Mesendoderm (in vitro differentiated cells): ENCODE measurements at regions not wholly inside any gene's neighbourhood (a gene's known extent, or its start where the extent isn't known, plus 50 kb on each side); places are given as distances from the start of the nearest gene placed in this dataset.

Experiments used
- DNase-seq: peaks from one replicate; pipeline ENCODE4 v3.0.0; 2013
- H2AK5ac ChIP-seq: 2 replicates; pipeline ENCODE4 v1.6.1; 2013; ENCODE audit warnings: low read length, inconsistent platforms
- H2BK120ac ChIP-seq: 2 replicates; pipeline ENCODE4 v1.6.1; 2013; ENCODE audit warnings: low read depth, mild to moderate bottlenecking, low read length, moderate library complexity, mixed read lengths
- H2BK15ac ChIP-seq: replicated peaks from 2 replicates; pipeline ENCODE4 v1.6.1; 2013; ENCODE audit warnings: low read depth, mild to moderate bottlenecking, moderate library complexity
- H2BK5ac ChIP-seq: 2 replicates; pipeline ENCODE4 v1.6.1; 2013; ENCODE audit warnings: low read length, inconsistent platforms
- H3K18ac ChIP-seq: 2 replicates; pipeline ENCODE4 v1.6.1; 2013; ENCODE audit warnings: mild to moderate bottlenecking, low read length, mixed read lengths
- H3K23ac ChIP-seq: one replicate; pipeline ENCODE4 v1.6.1; 2013; ENCODE audit warnings: low read length
- H3K27ac ChIP-seq: 2 replicates; pipeline ENCODE4 v1.5.1; 2013; ENCODE audit warnings: low read depth, mild to moderate bottlenecking, inconsistent platforms, low read length, moderate library complexity
- H3K27me3 ChIP-seq: 2 replicates; pipeline ENCODE4 v1.6.1; 2013; ENCODE audit warnings: low read length, control low read depth, mild to moderate bottlenecking, inconsistent platforms; ENCODE audit not compliant: insufficient read depth, poor library complexity
- H3K36me3 ChIP-seq: 2 replicates; pipeline ENCODE4 v1.6.1; 2013; ENCODE audit warnings: low read length, inconsistent platforms; ENCODE audit not compliant: control insufficient read depth, insufficient read depth
- H3K4ac ChIP-seq: one replicate; pipeline ENCODE4 v1.6.1; 2013; ENCODE audit warnings: low read depth, mild to moderate bottlenecking, low read length, moderate library complexity
- H3K4me1 ChIP-seq: 2 replicates; pipeline ENCODE4 v1.6.1; 2013; ENCODE audit warnings: low read depth, low read length, inconsistent platforms; ENCODE audit not compliant: control insufficient read depth
- H3K4me2 ChIP-seq: 2 replicates; pipeline ENCODE4 v1.6.1; 2013; ENCODE audit warnings: low read length
- H3K4me3 ChIP-seq: 2 replicates; pipeline ENCODE4 v1.5.1; 2013; ENCODE audit warnings: mild to moderate bottlenecking, low read length
- H3K56ac ChIP-seq: one replicate; pipeline ENCODE4 v1.6.1; 2013; ENCODE audit warnings: low read length
- H3K79me1 ChIP-seq: 2 replicates; pipeline ENCODE4 v1.6.1; 2013; ENCODE audit warnings: low read length, inconsistent platforms
- H3K79me2 ChIP-seq: 2 replicates; pipeline ENCODE4 v1.6.1; 2013; ENCODE audit warnings: mild to moderate bottlenecking, low read length; ENCODE audit not compliant: control insufficient read depth, insufficient read depth
- H3K9ac ChIP-seq: 2 replicates; pipeline ENCODE4 v1.6.1; 2013; ENCODE audit warnings: low read length, inconsistent platforms
- H4K5ac ChIP-seq: one replicate; pipeline ENCODE4 v1.6.1; 2013; ENCODE audit warnings: low read length
- H4K8ac ChIP-seq: one replicate; pipeline ENCODE4 v1.6.1; 2013; ENCODE audit warnings: low read depth, mild to moderate bottlenecking, control low read depth, low read length, moderate library complexity
- WGBS: extraction: QIAGEN DNeasy Blood & Tissue Kit; methylation state at CpG from one replicate; pipeline ENCODE4 v1.1.7; 2013; ENCODE audit warnings: low lambda C conversion rate, missing lambda C conversion rate; ENCODE audit not compliant: insufficient coverage; ENCODE audit errors: extremely low coverage; 5-methylcytosine and 5-hydroxymethylcytosine counted together

DNA sequence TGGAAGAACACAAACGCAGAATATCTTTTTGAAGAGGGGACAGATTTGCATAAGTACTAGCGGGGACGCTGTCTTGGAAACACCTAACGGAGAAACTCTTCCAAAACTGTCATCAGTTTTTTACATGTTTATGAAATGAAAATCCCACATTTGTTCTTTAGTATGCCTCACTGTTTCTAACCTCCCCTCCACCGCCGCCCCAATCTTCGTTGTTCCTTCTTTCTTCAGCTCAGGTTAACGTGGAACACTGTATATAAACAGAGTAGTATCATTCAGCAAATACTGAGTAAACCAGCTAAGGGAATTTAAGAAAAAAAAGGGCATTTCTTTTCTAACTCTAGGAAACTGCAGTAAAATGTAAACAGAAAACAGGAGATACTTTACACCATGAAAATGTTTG lies 2345.6 kb downstream of the PCDH7 start:
- no peak overlapping the region for H3K18ac ChIP-seq
- H3K56ac ChIP-seq, result no peak overlapping the region
- no peak overlapping the region for H2AK5ac ChIP-seq
- no peak overlapping the region for H3K23ac ChIP-seq
- H2BK15ac ChIP-seq, result no peak overlapping the region
- no peaks in the 10 kb centered on the region for H3K4me1 ChIP-seq
- no peaks in the 10 kb centered on the region for H3K79me1 ChIP-seq
- H3K27ac ChIP-seq, result no peak overlapping the region
- no peaks in the 10 kb centered on the region for H3K79me2 ChIP-seq
- no peak overlapping the region for H3K4ac ChIP-seq
- no peak overlapping the region for H4K5ac ChIP-seq
- H3K9ac ChIP-seq, result no peak overlapping the region
- DNase-seq, result no peak
- no peak overlapping the region for H2BK120ac ChIP-seq
- H3K27me3 ChIP-seq, result no peaks in the 10 kb centered on the region
- H4K8ac ChIP-seq, result no peak overlapping the region
- no peak overlapping the region for H3K4me3 ChIP-seq
- no peak overlapping the region for H3K4me2 ChIP-seq
- no peak overlapping the region for H2BK5ac ChIP-seq
- no CpG with 5 or more reads among the region's 8 CpGs for WGBS
- no peaks in the 10 kb centered on the region for H3K36me3 ChIP-seq

DNA sequence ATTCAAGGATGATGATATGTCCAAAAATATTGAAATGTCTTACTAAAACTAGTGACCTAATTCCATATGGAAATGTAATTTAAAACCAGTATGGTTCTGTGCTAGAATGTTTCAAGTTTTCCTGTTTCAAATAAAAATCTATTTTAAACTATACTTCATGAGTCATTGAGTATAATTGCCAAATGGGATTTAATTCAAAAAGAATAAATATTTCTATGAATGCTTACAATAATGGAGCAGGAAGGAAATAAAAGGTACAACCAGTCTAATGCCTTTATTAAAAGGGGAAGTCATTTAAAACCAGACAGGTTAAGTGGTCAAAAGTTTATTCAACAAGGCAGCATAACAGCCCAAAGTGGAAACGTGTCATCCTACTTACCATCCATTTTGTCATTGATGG lies 2347.1 kb downstream of the PCDH7 start:
- H4K5ac ChIP-seq, result no peak overlapping the region
- no peak overlapping the region for H3K23ac ChIP-seq
- no peaks in the 10 kb centered on the region for H3K27me3 ChIP-seq
- no peak overlapping the region for H3K4me3 ChIP-seq
- no peak overlapping the region for H3K9ac ChIP-seq
- no peaks in the 10 kb centered on the region for H3K79me2 ChIP-seq
- no peak overlapping the region for H3K27ac ChIP-seq
- no CpG with 5 or more reads among the region's 1 CpG for WGBS
- no peak overlapping the region for H4K8ac ChIP-seq
- no peak overlapping the region for H2AK5ac ChIP-seq
- no peaks in the 10 kb centered on the region for H3K4me1 ChIP-seq
- no peaks in the 10 kb centered on the region for H3K79me1 ChIP-seq
- no peak overlapping the region for H3K4ac ChIP-seq
- H2BK5ac ChIP-seq, result no peak overlapping the region
- H3K18ac ChIP-seq, result no peak overlapping the region
- no peaks in the 10 kb centered on the region for H3K36me3 ChIP-seq
- H3K4me2 ChIP-seq, result no peak overlapping the region
- no peak overlapping the region for H3K56ac ChIP-seq
- H2BK120ac ChIP-seq, result no peak overlapping the region
- no peak overlapping the region for H2BK15ac ChIP-seq
- no peak for DNase-seq

DNA sequence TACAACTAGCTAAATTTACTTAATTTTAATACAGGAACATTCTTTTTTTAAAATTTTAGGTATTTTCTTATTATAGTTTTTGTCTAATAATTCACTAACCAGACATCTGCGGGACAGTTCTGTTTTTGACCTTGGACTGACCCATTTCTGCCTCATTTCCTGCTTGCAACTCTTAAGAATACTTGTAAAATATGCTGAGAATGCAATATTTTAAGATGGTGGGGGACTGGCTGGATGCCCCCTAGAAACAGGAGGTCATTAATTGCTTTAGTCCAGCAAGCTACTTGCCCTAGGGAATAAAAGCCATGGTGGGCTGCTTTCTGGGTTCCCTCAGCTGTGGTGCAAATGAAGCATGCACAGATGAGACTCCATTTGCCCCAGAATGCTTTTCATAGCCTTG lies 2348.4 kb downstream of the PCDH7 start:
- Histone ChIP-seq H4K5ac (no peak overlapping the region), H3K4me1 (no peaks in the 10 kb centered on the region), H3K79me1 (no peaks in the 10 kb centered on the region), H2BK120ac (no peak overlapping the region), H4K8ac (no peak overlapping the region), H3K9ac (no peak overlapping the region), H3K18ac (no peak overlapping the region), H2BK5ac (no peak overlapping the region), H3K4me3 (no peak overlapping the region), H3K56ac (no peak overlapping the region), H2BK15ac (no peak overlapping the region), H2AK5ac (no peak overlapping the region), H3K4me2 (no peak overlapping the region), H3K79me2 (no peaks in the 10 kb centered on the region), H3K23ac (no peak overlapping the region), H3K27me3 (no peaks in the 10 kb centered on the region), H3K36me3 (no peaks in the 10 kb centered on the region), H3K4ac (no peak overlapping the region), H3K27ac (no peak overlapping the region)
- no CpG with 5 or more reads among the region's 1 CpG for WGBS
- no peak for DNase-seq

DNA sequence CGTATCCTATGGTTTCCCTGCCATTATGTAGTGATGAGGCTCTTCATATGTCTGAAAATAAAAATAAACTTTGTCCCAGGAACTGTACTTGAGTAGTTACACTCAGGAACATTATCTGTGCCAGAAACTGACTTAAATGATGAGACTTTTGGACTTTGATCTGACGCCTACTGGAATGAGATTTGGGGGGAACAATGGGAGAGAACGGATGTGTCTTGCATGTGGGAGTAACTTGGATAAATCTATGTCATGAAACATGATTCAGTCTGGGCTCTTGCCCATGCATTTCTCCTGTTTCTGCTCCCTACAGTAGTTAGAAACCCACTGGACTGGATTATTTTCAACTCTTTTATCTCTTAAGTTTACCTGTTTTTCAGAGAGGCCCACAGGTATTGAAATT lies 2351.4 kb downstream of the PCDH7 start:
- Histone ChIP-seq H3K27ac (no peak overlapping the region), H3K4me1 (no peaks in the 10 kb centered on the region), H3K79me2 (no peaks in the 10 kb centered on the region), H3K23ac (no peak overlapping the region), H3K18ac (no peak overlapping the region), H3K27me3 (no peaks in the 10 kb centered on the region), H3K4me2 (no peak overlapping the region), H3K79me1 (no peaks in the 10 kb centered on the region), H4K8ac (no peak overlapping the region), H3K9ac (no peak overlapping the region), H2BK15ac (no peak overlapping the region), H2BK5ac (no peak overlapping the region), H3K56ac (no peak overlapping the region), H3K4me3 (no peak overlapping the region), H2BK120ac (no peak overlapping the region), H3K36me3 (no peaks in the 10 kb centered on the region), H4K5ac (no peak overlapping the region), H2AK5ac (no peak overlapping the region), H3K4ac (no peak overlapping the region)
- no CpG with 5 or more reads among the region's 3 CpGs for WGBS
- no peak for DNase-seq

DNA sequence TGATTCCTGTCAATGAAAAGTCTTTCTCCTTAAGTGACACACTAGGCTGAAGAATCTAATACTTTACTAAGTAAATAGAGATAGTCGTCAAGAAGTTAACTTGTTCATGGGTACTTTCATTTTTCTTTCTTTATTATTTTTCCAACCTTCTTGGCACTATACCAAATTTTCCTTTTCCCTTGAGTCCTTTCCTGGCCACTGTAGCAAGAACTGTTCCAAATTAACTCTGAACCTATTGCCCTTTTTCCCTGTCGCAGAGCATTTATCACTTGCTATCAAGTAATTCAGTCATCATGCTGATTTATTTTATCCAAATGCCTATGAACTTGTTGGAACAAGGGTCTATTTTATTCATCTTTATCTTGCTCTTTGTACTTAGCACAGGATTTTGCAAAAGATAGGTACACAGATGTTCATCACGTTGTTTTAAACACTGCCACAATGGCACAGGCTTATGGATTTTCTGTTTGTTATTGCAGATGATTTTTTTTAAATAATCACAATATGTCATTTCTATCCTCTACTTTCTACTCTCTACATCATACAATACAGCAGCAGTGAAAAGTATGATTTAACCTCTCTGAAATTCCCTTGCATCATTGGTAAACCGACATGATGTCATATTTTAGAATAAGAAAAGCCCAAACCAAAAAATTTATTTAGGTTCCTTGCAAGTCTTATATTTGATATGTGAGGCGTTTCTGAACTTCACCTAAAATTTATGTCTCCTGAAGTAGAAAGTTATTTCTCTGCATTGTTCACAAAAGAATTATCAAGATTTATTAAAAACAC lies 2352.3 kb downstream of the PCDH7 start:
- no peak overlapping the region for H3K4me3 ChIP-seq
- no peak overlapping the region for H3K4me2 ChIP-seq
- no peak overlapping the region for H3K4ac ChIP-seq
- no peak overlapping the region for H2BK120ac ChIP-seq
- H3K36me3 ChIP-seq, result no peaks in the 10 kb centered on the region
- H3K79me2 ChIP-seq, result no peaks in the 10 kb centered on the region
- no peak overlapping the region for H3K18ac ChIP-seq
- H3K27me3 ChIP-seq, result no peaks in the 10 kb centered on the region
- no peak overlapping the region for H4K8ac ChIP-seq
- no peak overlapping the region for H2BK15ac ChIP-seq
- DNase-seq, result no peak
- H3K9ac ChIP-seq, result no peak overlapping the region
- H3K4me1 ChIP-seq, result no peaks in the 10 kb centered on the region
- H2AK5ac ChIP-seq, result no peak overlapping the region
- H2BK5ac ChIP-seq, result no peak overlapping the region
- H3K23ac ChIP-seq, result no peak overlapping the region
- no peaks in the 10 kb centered on the region for H3K79me1 ChIP-seq
- WGBS, result no CpG with 5 or more reads among the region's 5 CpGs
- H3K27ac ChIP-seq, result no peak overlapping the region
- H3K56ac ChIP-seq, result no peak overlapping the region
- no peak overlapping the region for H4K5ac ChIP-seq

DNA sequence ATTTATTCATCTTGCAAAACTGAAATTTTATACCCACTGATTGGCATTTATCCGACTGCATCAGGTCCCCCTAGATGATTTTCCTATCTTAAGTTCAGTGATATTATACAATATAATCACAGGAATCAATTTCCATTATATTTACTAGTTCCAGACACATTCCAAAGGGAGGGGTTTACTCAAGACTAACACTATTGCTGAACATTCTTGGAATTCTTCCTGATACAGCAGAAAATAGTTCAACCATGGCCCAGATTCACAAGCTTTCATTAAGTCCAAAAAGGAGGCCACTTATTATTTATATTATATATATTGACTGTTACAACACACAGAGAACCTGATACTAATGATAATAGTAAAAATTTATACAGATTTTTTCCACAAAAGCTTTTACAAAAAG lies 2353.6 kb downstream of the PCDH7 start:
- no peak overlapping the region for H3K27ac ChIP-seq
- DNase-seq, result peak; percentile 63

More for the DNA sequence above, 2353.6 kb downstream of the PCDH7 start:
- Histone ChIP-seq H3K36me3 (no peaks in the 10 kb centered on the region), H3K79me2 (no peaks in the 10 kb centered on the region), H3K27me3 (no peaks in the 10 kb centered on the region), H2BK15ac (no peak overlapping the region), H2BK120ac (no peak overlapping the region), H3K56ac (no peak overlapping the region), H3K4me2 (no peak overlapping the region), H3K18ac (no peak overlapping the region), H4K8ac (no peak overlapping the region), H4K5ac (no peak overlapping the region), H2BK5ac (no peak overlapping the region), H3K79me1 (no peaks in the 10 kb centered on the region), H3K9ac (no peak overlapping the region), H3K4me1 (no peaks in the 10 kb centered on the region), H3K23ac (no peak overlapping the region), H3K4me3 (no peak overlapping the region), H2AK5ac (no peak overlapping the region), H3K4ac (no peak overlapping the region)
- WGBS, result no CpG with 5 or more reads among the region's 1 CpG
